ENCODE measurements at regions not wholly inside any gene's neighbourhood (a gene's known extent, or its start where the extent isn't known, plus 50 kb on each side); places are given as distances from the start of the nearest gene placed in this dataset.

GRCh38 chr3:178127221-178127620, 409.0 kb upstream of the KCNMB2 start:
- no peak for TF ChIP-seq CTCF (IDR thresholded peaks at IDR 0.05)
- no peak for TF ChIP-seq POLR2A (IDR thresholded peaks at IDR 0.05)

Data from testis (tissue), 2 donors.